Thyroid gland (tissue), 4 donors: ENCODE measurements at regions not wholly inside any gene's neighbourhood (a gene's known extent, or its start where the extent isn't known, plus 50 kb on each side); places are given as distances from the start of the nearest gene placed in this dataset.

ENCODE experiments used
- POLR2A ChIP-seq, 2 donors: fragments of 450-650 bp; IDR thresholded peaks; one replicate each; pipeline ENCODE4 v1.6.1; 2017; ENCODE audit warnings: antibody characterized with exemption in 2 of 2, mild to moderate bottlenecking in 2 of 2, moderate library complexity in 1 of 2
- TF ChIP-seq, protein P1 (sequence below), 6 experiments: fragments of 200-600 bp in 3 of 6; fragments of 450-650 bp in 3 of 6; sonication (generic) in 3 of 6; IDR thresholded peaks; one replicate each; pipeline ENCODE4 v1.5.1; 2016 to 2019; ENCODE audit warnings: antibody characterized with exemption in 6 of 6, mild to moderate bottlenecking in 2 of 6, inconsistent platforms in 1 of 6, moderate library complexity in 1 of 6

- TF ChIP-seq, protein P1, sequence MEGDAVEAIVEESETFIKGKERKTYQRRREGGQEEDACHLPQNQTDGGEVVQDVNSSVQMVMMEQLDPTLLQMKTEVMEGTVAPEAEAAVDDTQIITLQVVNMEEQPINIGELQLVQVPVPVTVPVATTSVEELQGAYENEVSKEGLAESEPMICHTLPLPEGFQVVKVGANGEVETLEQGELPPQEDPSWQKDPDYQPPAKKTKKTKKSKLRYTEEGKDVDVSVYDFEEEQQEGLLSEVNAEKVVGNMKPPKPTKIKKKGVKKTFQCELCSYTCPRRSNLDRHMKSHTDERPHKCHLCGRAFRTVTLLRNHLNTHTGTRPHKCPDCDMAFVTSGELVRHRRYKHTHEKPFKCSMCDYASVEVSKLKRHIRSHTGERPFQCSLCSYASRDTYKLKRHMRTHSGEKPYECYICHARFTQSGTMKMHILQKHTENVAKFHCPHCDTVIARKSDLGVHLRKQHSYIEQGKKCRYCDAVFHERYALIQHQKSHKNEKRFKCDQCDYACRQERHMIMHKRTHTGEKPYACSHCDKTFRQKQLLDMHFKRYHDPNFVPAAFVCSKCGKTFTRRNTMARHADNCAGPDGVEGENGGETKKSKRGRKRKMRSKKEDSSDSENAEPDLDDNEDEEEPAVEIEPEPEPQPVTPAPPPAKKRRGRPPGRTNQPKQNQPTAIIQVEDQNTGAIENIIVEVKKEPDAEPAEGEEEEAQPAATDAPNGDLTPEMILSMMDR (IDR thresholded peaks at IDR 0.05), result no peak
- no peak for TF ChIP-seq POLR2A (IDR thresholded peaks at IDR 0.05)
Measured at GRCh38 chr7:41222746-41223145, 480.1 kb downstream of the INHBA start.
